ENCODE measurements at regions not wholly inside any gene's neighbourhood (a gene's known extent, or its start where the extent isn't known, plus 50 kb on each side); places are given as distances from the start of the nearest gene placed in this dataset.

GRCh38 chr11:109109150-109109549 is 312.8 kb upstream of the C11orf87 start (continued):
- TF ChIP-seq FOSL1 (IDR thresholded peaks at IDR 0.05; ENCODE audit: insufficient read depth, low read depth, low read length) (no peak), MAFK (IDR thresholded peaks at IDR 0.05; ENCODE audit: low read depth, low read length) (no peak), RFX5 (IDR thresholded peaks at IDR 0.05; ENCODE audit: borderline replicate concordance, low read depth, low read length) (no peak)
